Epithelial cell of proximal tubule (primary cell): ENCODE measurements at regions not wholly inside any gene's neighbourhood (a gene's known extent, or its start where the extent isn't known, plus 50 kb on each side); places are given as distances from the start of the nearest gene placed in this dataset.

Source experiments
- DNase-seq: peaks from one replicate; pipeline ENCODE4 v3.0.0-alpha.2; 2011; ENCODE audit warnings: low read depth
- H3K4me3 ChIP-seq: 2 replicates; pipeline ENCODE4 v1.5.1; 2011; ENCODE audit warnings: low read depth, mild to moderate bottlenecking, low read length
- TF ChIP-seq, protein P1 (sequence below): conservative IDR thresholded peaks from 2 replicates; pipeline ENCODE4 v1.5.1; 2012; ENCODE audit warnings: low read depth, mild to moderate bottlenecking, low read length

GRCh38 chr18:45505497-45506206, 109.6 kb upstream of the SLC14A2 start:
- TF ChIP-seq, protein P1, sequence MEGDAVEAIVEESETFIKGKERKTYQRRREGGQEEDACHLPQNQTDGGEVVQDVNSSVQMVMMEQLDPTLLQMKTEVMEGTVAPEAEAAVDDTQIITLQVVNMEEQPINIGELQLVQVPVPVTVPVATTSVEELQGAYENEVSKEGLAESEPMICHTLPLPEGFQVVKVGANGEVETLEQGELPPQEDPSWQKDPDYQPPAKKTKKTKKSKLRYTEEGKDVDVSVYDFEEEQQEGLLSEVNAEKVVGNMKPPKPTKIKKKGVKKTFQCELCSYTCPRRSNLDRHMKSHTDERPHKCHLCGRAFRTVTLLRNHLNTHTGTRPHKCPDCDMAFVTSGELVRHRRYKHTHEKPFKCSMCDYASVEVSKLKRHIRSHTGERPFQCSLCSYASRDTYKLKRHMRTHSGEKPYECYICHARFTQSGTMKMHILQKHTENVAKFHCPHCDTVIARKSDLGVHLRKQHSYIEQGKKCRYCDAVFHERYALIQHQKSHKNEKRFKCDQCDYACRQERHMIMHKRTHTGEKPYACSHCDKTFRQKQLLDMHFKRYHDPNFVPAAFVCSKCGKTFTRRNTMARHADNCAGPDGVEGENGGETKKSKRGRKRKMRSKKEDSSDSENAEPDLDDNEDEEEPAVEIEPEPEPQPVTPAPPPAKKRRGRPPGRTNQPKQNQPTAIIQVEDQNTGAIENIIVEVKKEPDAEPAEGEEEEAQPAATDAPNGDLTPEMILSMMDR = no peak
- no peak overlapping the region for H3K4me3 ChIP-seq
- no peak for DNase-seq

DNA sequence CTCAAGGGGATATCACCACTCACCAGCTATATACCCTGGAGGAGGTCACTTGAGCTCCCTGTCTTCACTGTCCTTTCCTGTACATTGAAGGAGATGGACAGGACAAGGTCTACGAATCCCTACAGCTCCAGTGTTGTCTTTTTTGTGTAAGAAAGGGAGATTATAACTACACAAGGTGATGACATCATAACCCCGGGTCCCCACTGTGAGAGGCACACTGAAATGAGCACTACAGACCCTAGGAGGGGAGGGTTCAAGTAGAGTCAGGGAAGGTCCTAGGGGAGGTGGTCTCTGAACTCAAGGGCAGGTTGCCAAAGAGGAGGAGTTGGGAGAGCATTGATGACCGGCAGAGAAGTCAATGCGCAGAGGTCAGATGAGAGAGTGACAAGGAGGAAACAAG, 108.3 kb upstream of the SLC14A2 start:
- TF ChIP-seq, protein P1 = no peak

DNA sequence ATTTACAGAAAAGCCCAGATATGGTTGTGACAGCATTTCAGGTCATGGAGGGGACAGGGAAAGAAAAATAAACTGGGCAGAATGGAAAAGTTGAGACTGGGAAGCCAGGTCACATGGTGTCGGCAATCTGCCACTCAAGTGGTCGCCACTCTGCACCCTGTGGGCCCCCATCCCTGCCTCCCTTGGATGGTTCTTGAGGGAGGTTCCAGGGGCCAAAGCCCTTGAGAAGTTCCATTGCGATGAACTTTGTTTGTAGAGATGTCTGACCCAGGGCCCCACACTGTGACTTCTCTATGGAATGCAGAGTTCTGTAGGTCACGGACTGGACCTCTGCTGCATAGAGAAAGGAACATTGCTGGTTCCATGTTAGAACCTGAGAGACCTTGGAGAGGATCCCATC, 105.7 kb upstream of the SLC14A2 start:
- no peak overlapping the region for H3K4me3 ChIP-seq
- DNase-seq = no peak
- TF ChIP-seq, protein P1 = no peak

More for the DNA sequence above, 108.3 kb upstream of the SLC14A2 start:
- DNase-seq = no peak
- H3K4me3 ChIP-seq = no peak overlapping the region

GRCh38 chr18:45510656-45511055, 104.6 kb upstream of the SLC14A2 start:
- DNase-seq = no peak
- TF ChIP-seq, protein P1 = no peak

GRCh38 chr18:45512363-45512953, 102.8 kb upstream of the SLC14A2 start:
- TF ChIP-seq, protein P1 = no peak
- DNase-seq = no peak
- no peak overlapping the region for H3K4me3 ChIP-seq

More at GRCh38 chr18:45510656-45511055, 104.6 kb upstream of the SLC14A2 start:
- H3K4me3 ChIP-seq = no peak overlapping the region

DNA sequence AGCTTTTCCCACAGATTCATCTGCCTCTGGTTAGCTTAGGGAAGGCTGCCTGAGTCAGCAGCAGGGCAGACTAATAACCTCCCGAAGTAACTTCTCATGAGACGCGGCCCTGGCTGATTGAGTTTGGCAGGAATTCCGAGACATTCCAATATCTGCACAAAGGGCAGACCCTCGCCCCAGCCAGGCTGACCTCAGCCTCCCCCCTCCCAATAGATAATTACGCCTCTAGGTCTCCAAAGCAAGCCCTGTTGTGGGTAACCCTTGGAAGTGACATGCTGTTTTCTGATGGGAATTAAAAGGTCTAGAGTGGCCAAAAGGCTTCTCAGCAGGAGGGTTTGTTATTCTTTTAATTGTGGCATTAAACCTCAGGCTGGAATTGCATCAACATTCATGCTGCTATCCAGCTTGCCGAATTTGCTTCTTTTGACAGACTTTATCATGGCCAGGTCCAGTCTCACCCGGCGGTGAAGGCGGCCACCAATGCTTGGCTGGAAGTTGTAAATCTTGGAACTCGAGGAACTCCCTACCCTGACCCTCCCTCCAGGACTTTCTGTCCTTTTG, 98.0 kb upstream of the SLC14A2 start:
- TF ChIP-seq, protein P1 = no peak
- DNase-seq = no peak
- no peak overlapping the region for H3K4me3 ChIP-seq
